Hematopoietic multipotent progenitor cell (in vitro differentiated cells): ENCODE measurements at regions not wholly inside any gene's neighbourhood (a gene's known extent, or its start where the extent isn't known, plus 50 kb on each side); places are given as distances from the start of the nearest gene placed in this dataset.

Experiments
- DNase-seq, 3 donors: peaks; one replicate each; pipeline ENCODE4 v3.0.0-alpha.2; 2011 to 2015; ENCODE audit warnings: low read depth in 2 of 3, low spot score in 2 of 3

- DNase-seq: no peak
Observed at GRCh38 chr1:105934806-105935205, 1121.7 kb upstream of the PRMT6 start.

- no peak for DNase-seq
Observed at GRCh38 chr1:105964879-105965278, 1091.6 kb upstream of the PRMT6 start.

GRCh38 chr1:105997516-105997915, 1059.0 kb upstream of the PRMT6 start:
- no peak for DNase-seq

- no peak for DNase-seq
Observed at GRCh38 chr1:106022312-106022902, 1034.1 kb upstream of the PRMT6 start.

- DNase-seq: no peak
Observed at GRCh38 chr1:106027871-106028270, 1028.6 kb upstream of the PRMT6 start.

- no peak for DNase-seq
Observed at GRCh38 chr1:106037526-106037925, 1018.9 kb upstream of the PRMT6 start.

- no peak for DNase-seq
Observed at GRCh38 chr1:106038260-106038659, 1018.2 kb upstream of the PRMT6 start.

- no peak for DNase-seq
Observed at GRCh38 chr1:106043971-106044370, 1012.5 kb upstream of the PRMT6 start.

GRCh38 chr1:106047210-106047609, 1009.3 kb upstream of the PRMT6 start:
- DNase-seq: no peak

- no peak for DNase-seq
Observed at GRCh38 chr1:106049595-106049994, 1006.9 kb upstream of the PRMT6 start.

GRCh38 chr1:106055855-106056254, 1000.6 kb upstream of the PRMT6 start:
- no peak for DNase-seq

- DNase-seq: no peak
Observed at GRCh38 chr1:106061586-106062495, 994.6 kb upstream of the PRMT6 start.

GRCh38 chr1:106063510-106063909, 993.0 kb upstream of the PRMT6 start:
- no peak for DNase-seq

GRCh38 chr1:106072909-106073600, 983.4 kb upstream of the PRMT6 start:
- no peak for DNase-seq

GRCh38 chr1:106080608-106081325, 975.7 kb upstream of the PRMT6 start:
- no peak for DNase-seq

GRCh38 chr1:106111044-106111443, 945.4 kb upstream of the PRMT6 start:
- DNase-seq: no peak

GRCh38 chr1:106113851-106114250, 942.6 kb upstream of the PRMT6 start:
- DNase-seq: no peak

GRCh38 chr1:106120789-106121188, 935.7 kb upstream of the PRMT6 start:
- DNase-seq: no peak

- no peak for DNase-seq
Observed at GRCh38 chr1:106121728-106122127, 934.7 kb upstream of the PRMT6 start.

- DNase-seq: no peak
Observed at GRCh38 chr1:106134561-106134960, 921.9 kb upstream of the PRMT6 start.

GRCh38 chr1:106173101-106173500, 883.4 kb upstream of the PRMT6 start:
- DNase-seq: no peak
